HEK293 (cell line): ENCODE measurements at regions not wholly inside any gene's neighbourhood (a gene's known extent, or its start where the extent isn't known, plus 50 kb on each side); places are given as distances from the start of the nearest gene placed in this dataset.

Source experiments
- CTCF ChIA-PET: fragments of 350-600 bp; formaldehyde crosslinking; extraction: SDS; loops from one replicate; lab custom pipeline; 2021; ENCODE audit warnings: antibody characterized with exemption; lab: Yijun Ruan, JAX
- POLR2A ChIA-PET: fragments of 300-600 bp; formaldehyde crosslinking; extraction: SDS; loops from one replicate; lab custom pipeline; 2020; ENCODE audit warnings: antibody characterized with exemption, inconsistent platforms; lab: Yijun Ruan, JAX
- H3K27ac ChIP-seq: fragments of 200-500 bp; sonication (Bioruptor generic); 2 replicates; pipeline ENCODE4 v1.5.1; 2014; ENCODE audit warnings: low read depth, low read length, control low read depth, inconsistent platforms; ENCODE audit errors: extremely low read depth
- H3K36me3 ChIP-seq, 2 experiments: fragments of 200-500 bp in 1 of 2; sonication (Bioruptor generic) in 1 of 2; 1 replicate in 1 of 2; 2 replicates in 1 of 2; pipeline ENCODE4 v1.5.1; 2014 to 2017; ENCODE audit warnings: inconsistent platforms in 2 of 2, low read length in 2 of 2; ENCODE audit not compliant: control insufficient read depth in 2 of 2, insufficient read depth in 1 of 2
- H3K4me1 ChIP-seq: fragments of 200-500 bp; sonication (Bioruptor generic); 2 replicates; pipeline ENCODE4 v1.5.1; 2014; ENCODE audit warnings: mild to moderate bottlenecking, low read length, inconsistent platforms; ENCODE audit not compliant: control insufficient read depth, insufficient read depth
- H3K4me3 ChIP-seq: 2 replicates; pipeline ENCODE4 v1.5.1; 2011; ENCODE audit warnings: low read depth, mild to moderate bottlenecking, control low read depth, low read length, moderate library complexity
- H3K9me3 ChIP-seq: fragments of 200-500 bp; sonication (Bioruptor generic); 2 replicates; pipeline ENCODE4 v1.5.1; 2014; ENCODE audit warnings: low read depth, low read length, inconsistent platforms; ENCODE audit not compliant: control insufficient read depth, insufficient read depth
- GLI4 ChIP-seq: fragments of 450-650 bp; formaldehyde crosslinking; IDR thresholded peaks from 2 replicates; pipeline ENCODE4 v1.5.1; 2016; ENCODE audit warnings: missing biosample characterization, missing genetic modification characterization
- HIC1 ChIP-seq: fragments of 450-650 bp; formaldehyde crosslinking; IDR thresholded peaks from 2 replicates; pipeline ENCODE4 v1.5.1; 2016; ENCODE audit warnings: missing biosample characterization, missing genetic modification characterization
- KLF10 ChIP-seq: fragments of 450-650 bp; IDR thresholded peaks from 2 replicates; pipeline ENCODE4 v1.5.1; 2018; ENCODE audit warnings: missing biosample characterization, mild to moderate bottlenecking, missing genetic modification characterization
- PBX3 ChIP-seq: sonication (generic); formaldehyde crosslinking; IDR thresholded peaks from 2 replicates; pipeline ENCODE4 v1.8.1; 2022; ENCODE audit warnings: mild to moderate bottlenecking, moderate library complexity, missing genetic modification reagents
- PRDM1 ChIP-seq: fragments of 450-650 bp; formaldehyde crosslinking; IDR thresholded peaks from 2 replicates; pipeline ENCODE4; 2016; ENCODE audit warnings: missing biosample characterization, missing genetic modification characterization
- RBAK ChIP-seq: fragments of 450-650 bp; formaldehyde crosslinking; IDR thresholded peaks from 2 replicates; pipeline ENCODE4 v1.5.1; 2016; ENCODE audit warnings: missing biosample characterization, missing genetic modification characterization
- TRIM28 ChIP-seq: IDR thresholded peaks from 2 replicates; pipeline ENCODE4 v1.6.1; 2011; ENCODE audit warnings: low read length, control low read depth, borderline replicate concordance
- WT1 ChIP-seq: fragments of 450-650 bp; formaldehyde crosslinking; IDR thresholded peaks from 2 replicates; pipeline ENCODE4 v1.5.1; 2016; ENCODE audit warnings: missing biosample characterization, missing genetic modification characterization
- ZBTB21 ChIP-seq: fragments of 450-650 bp; formaldehyde crosslinking; IDR thresholded peaks from 2 replicates; pipeline ENCODE4 v1.5.1; 2017; ENCODE audit warnings: missing biosample characterization, missing genetic modification characterization
- ZFP3 ChIP-seq: fragments of 450-650 bp; formaldehyde crosslinking; IDR thresholded peaks from 2 replicates; pipeline ENCODE4 v1.5.1; 2016; ENCODE audit warnings: low read depth, missing biosample characterization, missing genetic modification characterization
- ZNF121 ChIP-seq: fragments of 450-650 bp; formaldehyde crosslinking; IDR thresholded peaks from 2 replicates; pipeline ENCODE4 v1.5.1; 2016; ENCODE audit warnings: missing biosample characterization, missing genetic modification characterization
- ZNF2 ChIP-seq: fragments of 450-650 bp; formaldehyde crosslinking; IDR thresholded peaks from 2 replicates; pipeline ENCODE4 v1.5.1; 2016; ENCODE audit warnings: missing biosample characterization, missing genetic modification characterization
- ZNF239 ChIP-seq: fragments of 450-650 bp; formaldehyde crosslinking; IDR thresholded peaks from 2 replicates; pipeline ENCODE4 v1.5.1; 2016; ENCODE audit warnings: missing biosample characterization, missing genetic modification characterization
- ZNF366 ChIP-seq: fragments of 450-650 bp; formaldehyde crosslinking; conservative IDR thresholded peaks from 2 replicates; pipeline ENCODE4 v1.5.1; 2016; ENCODE audit warnings: missing biosample characterization, missing genetic modification characterization
- ZNF548 ChIP-seq: fragments of 450-650 bp; formaldehyde crosslinking; IDR thresholded peaks from 2 replicates; pipeline ENCODE4 v1.5.1; 2016; ENCODE audit warnings: missing biosample characterization, missing genetic modification characterization
- TF ChIP-seq, protein P1 (sequence below): fragments of 450-650 bp; IDR thresholded peaks from 2 replicates; pipeline ENCODE4 v1.5.1; 2018; ENCODE audit warnings: missing biosample characterization, missing genetic modification characterization
- TF ChIP-seq, protein P2 (sequence below): fragments of 450-650 bp; formaldehyde crosslinking; IDR thresholded peaks from 2 replicates; pipeline ENCODE4 v1.5.1; 2016; ENCODE audit warnings: missing biosample characterization, missing genetic modification characterization, borderline replicate concordance

DNA sequence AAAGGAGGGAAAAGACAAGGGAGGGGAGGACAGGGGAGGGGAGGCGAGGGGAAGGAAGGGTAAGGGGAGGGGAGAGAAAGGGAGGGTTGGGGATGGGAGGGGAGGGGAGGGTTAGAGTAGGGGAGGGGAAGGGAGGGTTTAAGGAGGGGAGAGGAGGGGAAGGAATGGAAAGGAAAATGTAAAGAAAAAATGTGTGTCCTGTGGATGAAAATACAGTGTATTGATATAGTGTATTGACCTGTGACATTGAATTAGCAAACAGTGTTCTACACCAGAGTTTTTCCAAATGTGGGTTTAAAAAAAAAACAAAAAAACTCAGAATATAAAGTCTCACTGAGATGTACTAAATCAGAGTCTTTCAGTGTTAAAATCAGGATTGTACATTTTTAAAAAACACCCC lies 1279.8 kb upstream of the ADGRL2 start (continued):
- TF ChIP-seq ZNF548 (tag by site-specific recombination) (no peak), ZNF121 (tag by site-specific recombination) (no peak)
- TF ChIP-seq, protein P1, sequence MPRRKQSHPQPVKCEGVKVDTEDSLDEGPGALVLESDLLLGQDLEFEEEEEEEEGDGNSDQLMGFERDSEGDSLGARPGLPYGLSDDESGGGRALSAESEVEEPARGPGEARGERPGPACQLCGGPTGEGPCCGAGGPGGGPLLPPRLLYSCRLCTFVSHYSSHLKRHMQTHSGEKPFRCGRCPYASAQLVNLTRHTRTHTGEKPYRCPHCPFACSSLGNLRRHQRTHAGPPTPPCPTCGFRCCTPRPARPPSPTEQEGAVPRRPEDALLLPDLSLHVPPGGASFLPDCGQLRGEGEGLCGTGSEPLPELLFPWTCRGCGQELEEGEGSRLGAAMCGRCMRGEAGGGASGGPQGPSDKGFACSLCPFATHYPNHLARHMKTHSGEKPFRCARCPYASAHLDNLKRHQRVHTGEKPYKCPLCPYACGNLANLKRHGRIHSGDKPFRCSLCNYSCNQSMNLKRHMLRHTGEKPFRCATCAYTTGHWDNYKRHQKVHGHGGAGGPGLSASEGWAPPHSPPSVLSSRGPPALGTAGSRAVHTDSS: no peak

GRCh38 chr1:80517062-80517461 lies 1283.7 kb upstream of the ADGRL2 start:
- H3K36me3 ChIP-seq: no peaks in the 10 kb centered on the region
- POLR2A ChIA-PET: no interaction called here
- no peak for TF ChIP-seq ZNF239 (tag by site-specific recombination)
- no peak for TF ChIP-seq TRIM28
- TF ChIP-seq ZBTB21 (tag by site-specific recombination): no peak
- no peak for TF ChIP-seq PBX3 (CRISPR knock-in tag)
- TF ChIP-seq HIC1 (tag by site-specific recombination): no peak
- no peak for TF ChIP-seq RBAK (tag by site-specific recombination)
- TF ChIP-seq ZFP3 (tag by site-specific recombination): no peak
- TF ChIP-seq, protein P1: no peak
- TF ChIP-seq ZNF366 (tag by site-specific recombination): no peak
- TF ChIP-seq, protein P2, sequence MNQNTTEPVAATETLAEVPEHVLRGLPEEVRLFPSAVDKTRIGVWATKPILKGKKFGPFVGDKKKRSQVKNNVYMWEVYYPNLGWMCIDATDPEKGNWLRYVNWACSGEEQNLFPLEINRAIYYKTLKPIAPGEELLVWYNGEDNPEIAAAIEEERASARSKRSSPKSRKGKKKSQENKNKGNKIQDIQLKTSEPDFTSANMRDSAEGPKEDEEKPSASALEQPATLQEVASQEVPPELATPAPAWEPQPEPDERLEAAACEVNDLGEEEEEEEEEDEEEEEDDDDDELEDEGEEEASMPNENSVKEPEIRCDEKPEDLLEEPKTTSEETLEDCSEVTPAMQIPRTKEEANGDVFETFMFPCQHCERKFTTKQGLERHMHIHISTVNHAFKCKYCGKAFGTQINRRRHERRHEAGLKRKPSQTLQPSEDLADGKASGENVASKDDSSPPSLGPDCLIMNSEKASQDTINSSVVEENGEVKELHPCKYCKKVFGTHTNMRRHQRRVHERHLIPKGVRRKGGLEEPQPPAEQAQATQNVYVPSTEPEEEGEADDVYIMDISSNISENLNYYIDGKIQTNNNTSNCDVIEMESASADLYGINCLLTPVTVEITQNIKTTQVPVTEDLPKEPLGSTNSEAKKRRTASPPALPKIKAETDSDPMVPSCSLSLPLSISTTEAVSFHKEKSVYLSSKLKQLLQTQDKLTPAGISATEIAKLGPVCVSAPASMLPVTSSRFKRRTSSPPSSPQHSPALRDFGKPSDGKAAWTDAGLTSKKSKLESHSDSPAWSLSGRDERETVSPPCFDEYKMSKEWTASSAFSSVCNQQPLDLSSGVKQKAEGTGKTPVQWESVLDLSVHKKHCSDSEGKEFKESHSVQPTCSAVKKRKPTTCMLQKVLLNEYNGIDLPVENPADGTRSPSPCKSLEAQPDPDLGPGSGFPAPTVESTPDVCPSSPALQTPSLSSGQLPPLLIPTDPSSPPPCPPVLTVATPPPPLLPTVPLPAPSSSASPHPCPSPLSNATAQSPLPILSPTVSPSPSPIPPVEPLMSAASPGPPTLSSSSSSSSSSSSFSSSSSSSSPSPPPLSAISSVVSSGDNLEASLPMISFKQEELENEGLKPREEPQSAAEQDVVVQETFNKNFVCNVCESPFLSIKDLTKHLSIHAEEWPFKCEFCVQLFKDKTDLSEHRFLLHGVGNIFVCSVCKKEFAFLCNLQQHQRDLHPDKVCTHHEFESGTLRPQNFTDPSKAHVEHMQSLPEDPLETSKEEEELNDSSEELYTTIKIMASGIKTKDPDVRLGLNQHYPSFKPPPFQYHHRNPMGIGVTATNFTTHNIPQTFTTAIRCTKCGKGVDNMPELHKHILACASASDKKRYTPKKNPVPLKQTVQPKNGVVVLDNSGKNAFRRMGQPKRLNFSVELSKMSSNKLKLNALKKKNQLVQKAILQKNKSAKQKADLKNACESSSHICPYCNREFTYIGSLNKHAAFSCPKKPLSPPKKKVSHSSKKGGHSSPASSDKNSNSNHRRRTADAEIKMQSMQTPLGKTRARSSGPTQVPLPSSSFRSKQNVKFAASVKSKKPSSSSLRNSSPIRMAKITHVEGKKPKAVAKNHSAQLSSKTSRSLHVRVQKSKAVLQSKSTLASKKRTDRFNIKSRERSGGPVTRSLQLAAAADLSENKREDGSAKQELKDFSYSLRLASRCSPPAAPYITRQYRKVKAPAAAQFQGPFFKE (tag by site-specific recombination): no peak
- TF ChIP-seq WT1 (tag by site-specific recombination): no peak
- no peak for TF ChIP-seq PRDM1 (tag by site-specific recombination)
- no peak for TF ChIP-seq KLF10 (tag by site-specific recombination)
- no peak for TF ChIP-seq ZNF2 (tag by site-specific recombination)
- no peak for TF ChIP-seq GLI4 (tag by site-specific recombination)
- TF ChIP-seq, all 188 proteins: peak for 0
- CTCF ChIA-PET: no interaction called here
- Histone ChIP-seq H3K27ac (no peak overlapping the region), H3K9me3 (no peaks in the 10 kb centered on the region), H3K4me1 (no peaks in the 10 kb centered on the region), H3K4me3 (no peak overlapping the region)
